GM08714 (cell line): ENCODE measurements at regions not wholly inside any gene's neighbourhood (a gene's known extent, or its start where the extent isn't known, plus 50 kb on each side); places are given as distances from the start of the nearest gene placed in this dataset.
"Not testable (repeated sequence)": the region's sequence is repeated elsewhere in the genome, so short reads cannot be mapped to it uniquely, and the experiment has no call there.

Source experiments
- H3K4me3 ChIP-seq: fragments of 200-500 bp; sonication (Bioruptor generic); 2 replicates; pipeline ENCODE4 v1.5.1; 2014; ENCODE audit warnings: mild to moderate bottlenecking, low read length, inconsistent platforms
- ZNF274 ChIP-seq: IDR thresholded peaks from 2 replicates; pipeline ENCODE4 v1.6.1; 2012; ENCODE audit warnings: mild to moderate bottlenecking, low read depth, low read length

DNA sequence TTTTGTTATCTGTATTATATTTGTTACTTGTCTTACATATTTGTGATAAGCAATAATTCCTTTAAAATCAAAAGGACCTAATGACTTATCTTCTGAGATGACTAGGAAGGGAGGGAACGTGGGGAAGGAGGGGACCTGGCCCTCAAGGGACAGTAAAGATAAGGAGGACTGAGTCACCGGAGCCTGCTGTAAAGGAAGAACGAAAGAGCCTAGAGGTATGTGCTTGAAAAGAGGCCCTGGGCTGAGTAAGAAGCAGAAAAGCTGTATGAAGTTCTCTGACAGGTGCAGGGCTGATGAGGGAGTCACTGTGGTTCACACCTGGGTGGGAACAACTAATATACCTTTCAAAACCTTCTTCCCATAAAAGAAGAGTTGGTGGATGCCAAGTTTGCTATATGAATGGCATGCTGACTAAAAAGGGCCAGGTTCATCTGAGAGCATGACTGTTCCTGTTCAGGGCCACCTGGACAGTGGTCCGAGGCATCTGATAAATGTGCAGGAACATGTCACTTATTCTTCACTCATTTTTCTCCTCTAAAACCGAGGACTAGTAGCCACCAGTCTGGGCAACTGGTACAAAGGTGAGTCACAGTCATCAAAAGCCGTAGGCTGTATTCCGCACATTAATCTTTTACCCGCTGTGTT is 111.3 kb downstream of the TNFAIP3 start:
- TF ChIP-seq ZNF274 = no peak

DNA sequence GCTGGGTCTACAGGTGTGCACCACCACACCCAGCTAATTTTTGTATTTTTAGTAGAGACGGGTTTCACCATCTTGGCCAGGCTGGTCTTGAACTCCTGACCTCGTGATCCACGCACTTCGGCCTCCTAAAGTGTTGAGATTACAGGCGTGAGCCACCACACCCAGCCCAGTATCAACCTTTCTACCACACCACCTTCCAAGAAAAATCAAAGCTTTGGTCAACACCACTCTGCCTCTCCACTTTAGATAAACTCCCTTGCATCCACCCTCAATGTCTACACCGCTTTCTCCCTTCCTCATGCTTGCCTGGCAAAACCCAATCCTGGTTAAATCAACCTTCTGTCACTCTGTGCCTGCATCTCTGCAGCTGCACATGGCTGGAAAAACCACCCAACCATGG is 112.2 kb downstream of the TNFAIP3 start:
- H3K4me3 ChIP-seq = not testable (repeated sequence)

More for the DNA sequence above, 111.3 kb downstream of the TNFAIP3 start:
- no peak overlapping the region for H3K4me3 ChIP-seq

DNA sequence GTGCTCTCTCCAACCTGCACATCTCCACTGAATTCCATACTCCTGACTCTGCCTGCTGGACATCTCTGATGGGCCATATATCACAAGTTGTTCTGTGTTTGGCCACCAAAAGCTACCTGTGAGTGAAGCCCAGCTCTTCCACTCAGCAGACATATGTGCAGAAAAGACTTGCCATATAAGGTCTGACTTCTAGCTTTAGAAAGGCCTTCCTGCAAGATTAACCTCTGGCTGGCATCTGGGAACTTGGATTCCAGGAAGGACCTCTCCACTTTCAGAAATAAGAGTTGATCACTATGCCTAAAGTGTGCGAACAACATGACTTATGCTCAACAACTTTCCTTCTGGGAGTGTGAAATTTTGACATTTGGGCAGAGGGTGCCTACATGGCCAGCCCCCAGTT is 113.7 kb downstream of the TNFAIP3 start:
- TF ChIP-seq ZNF274 = no peak
- no peak overlapping the region for H3K4me3 ChIP-seq

DNA sequence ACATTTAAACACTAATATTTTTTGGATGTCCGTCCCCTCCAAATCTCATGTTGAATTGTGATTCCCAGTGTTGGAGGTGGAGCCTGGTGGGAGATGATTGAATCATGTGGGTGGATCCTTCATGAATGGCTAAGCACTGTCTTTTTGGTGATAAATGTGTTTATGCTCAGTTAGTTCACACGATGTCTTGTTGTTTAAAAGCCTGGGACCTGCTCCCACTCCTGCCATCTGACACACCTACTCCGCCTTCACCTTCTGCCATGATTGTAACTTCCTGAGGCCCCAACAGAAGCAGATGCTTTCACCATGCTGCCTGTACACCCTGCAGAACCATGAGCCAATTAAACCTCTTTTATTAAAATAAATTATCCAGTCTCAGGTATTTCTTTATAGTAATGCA is 114.7 kb downstream of the TNFAIP3 start:
- H3K4me3 ChIP-seq = no peak overlapping the region
- TF ChIP-seq ZNF274 = no peak

DNA sequence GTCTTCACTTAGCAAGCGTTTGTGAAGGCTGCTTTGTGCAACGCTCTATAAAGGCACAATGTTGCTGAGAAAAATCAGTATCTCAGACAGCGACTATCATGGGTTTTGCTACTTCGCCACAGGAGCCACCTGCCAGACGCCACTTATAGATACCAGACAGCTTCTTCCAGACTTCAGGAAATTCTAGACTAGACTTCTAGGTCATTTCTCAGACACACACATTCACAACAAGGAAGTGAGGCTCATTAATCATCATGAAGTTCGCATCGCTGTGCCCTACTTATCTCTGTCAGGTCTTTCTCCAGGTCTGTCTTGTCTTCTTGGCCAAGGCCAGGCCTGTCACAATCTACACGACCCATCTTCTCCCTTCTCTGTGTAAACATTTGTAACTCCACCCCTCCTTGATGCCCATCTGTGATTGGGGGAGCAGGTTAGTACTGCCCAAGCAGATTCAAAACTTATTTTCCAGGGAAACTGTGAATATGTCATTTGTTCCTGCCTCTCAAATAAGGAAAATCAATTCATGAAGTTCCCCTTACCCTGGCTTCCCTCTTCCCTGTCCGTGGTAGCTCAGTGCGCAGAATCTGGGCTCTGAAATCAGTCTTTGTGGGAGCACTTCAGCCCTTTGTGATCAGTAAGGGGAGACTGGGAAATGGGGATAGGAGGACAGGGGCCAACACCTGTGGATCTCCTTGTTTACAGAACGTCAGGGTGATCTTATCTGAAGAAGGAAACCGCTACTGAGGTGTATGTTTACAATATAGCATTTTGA is 115.5 kb downstream of the TNFAIP3 start:
- H3K4me3 ChIP-seq = no peak overlapping the region
- TF ChIP-seq ZNF274 = no peak

DNA sequence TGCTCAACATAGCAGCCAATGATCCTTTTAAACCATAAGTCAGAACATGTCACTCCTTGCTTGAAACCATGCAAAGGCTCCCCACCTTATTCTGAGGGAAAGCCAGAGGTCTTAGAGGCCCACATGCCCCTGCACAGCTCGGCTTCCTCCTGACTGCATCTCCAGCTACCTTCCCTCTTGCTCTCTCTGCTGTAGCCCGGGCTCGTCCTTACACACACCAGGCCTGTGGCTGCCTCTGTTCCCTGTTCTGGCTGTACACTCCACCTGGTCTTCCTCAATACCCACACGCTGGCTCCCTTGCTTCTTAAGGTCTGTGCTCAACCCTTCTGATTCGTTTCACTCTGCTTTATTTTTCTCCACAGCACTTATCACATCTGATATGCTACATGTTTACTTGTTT is 116.2 kb downstream of the TNFAIP3 start:
- H3K4me3 ChIP-seq = no peak overlapping the region
- TF ChIP-seq ZNF274 = no peak

DNA sequence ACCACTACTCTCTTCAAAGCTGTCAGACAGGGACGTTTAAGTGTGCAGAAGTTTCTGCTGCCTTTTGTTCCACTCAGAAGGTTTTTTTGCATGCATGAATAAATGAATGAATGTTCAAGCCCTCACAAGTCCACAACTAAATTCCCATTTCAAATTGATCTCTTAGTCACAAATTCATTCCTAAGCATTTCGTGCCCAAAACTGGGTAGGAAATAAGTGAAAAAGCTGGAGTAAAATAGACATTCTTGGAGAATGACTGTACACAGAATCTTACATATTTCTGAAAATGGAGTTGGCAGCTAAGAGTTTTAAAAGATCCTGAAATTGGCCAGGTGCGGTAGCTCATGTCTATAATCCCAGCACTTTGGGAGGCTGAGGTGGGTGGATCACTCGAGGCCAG is 117.6 kb downstream of the PERP start:
- no peak for TF ChIP-seq ZNF274

DNA sequence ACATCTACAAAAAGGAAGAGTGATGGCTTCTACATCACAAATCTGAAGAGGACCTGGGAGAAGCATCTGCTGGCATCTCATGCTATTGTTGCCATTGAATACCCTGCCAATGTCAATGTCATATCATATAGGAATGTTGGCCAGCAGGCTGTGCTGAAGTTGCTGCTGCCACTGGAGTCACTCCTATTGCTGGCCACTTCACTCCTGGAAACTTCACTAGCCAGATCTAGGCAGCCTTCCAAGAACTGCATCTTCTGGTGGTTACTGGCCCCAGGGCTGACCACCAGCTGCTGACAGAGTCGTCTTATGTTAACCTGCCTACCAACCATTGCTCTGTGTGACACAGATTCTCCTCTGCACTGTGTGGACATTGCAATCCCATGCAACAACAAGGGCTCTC is 111.8 kb downstream of the PERP start:
- TF ChIP-seq ZNF274 = no peak
- no peak overlapping the region for H3K4me3 ChIP-seq

More for the DNA sequence above, 117.6 kb downstream of the PERP start:
- H3K4me3 ChIP-seq = no peak overlapping the region

DNA sequence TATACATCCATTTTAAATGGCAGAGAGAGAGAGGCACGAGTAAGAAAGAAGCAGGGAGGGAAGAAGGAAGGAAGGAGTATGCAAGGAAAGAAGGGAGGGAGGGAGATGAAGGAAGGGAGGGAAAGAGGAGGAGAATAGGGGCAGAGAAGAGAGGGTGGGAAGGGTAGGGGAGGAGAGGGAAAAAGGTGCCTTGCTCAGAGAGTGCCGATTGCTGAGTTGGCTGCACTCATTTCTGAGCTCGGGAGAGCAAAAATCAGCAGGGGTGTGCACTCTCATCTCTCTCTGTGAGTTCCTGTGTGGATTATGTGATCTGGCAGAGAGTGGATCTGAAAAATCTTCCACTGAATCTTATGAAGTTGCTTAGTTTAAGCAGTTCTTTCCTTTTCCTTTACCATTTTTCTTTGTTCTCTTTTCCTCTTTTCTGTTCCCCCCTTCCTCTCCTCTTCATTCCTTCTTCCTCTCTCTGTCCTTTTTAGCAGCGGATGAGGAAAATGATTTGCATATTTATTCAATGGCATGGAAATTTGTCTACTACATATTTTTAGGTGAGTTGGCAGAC is 108.7 kb downstream of the PERP start:
- H3K4me3 ChIP-seq = no peak overlapping the region
- TF ChIP-seq ZNF274 = no peak

DNA sequence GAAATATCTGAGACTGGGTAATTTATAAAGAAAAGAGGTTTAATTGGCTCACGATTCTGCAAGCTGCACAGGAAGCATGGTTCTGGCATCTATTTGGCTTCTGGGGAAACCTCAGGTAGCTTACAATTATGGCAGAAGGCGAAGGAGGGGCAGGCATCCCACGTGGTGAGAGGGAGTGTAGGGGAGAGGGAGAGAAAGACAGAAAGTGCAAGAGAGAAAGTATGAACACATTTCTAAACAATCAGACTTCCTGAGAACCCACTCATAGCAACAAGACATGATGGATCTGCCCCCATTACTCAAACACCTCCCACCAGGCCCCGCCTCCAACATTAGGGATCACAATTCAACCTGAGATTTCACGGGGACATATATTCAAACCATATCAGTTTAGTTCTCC is 107.4 kb downstream of the PERP start:
- H3K4me3 ChIP-seq = no peak overlapping the region
- TF ChIP-seq ZNF274 = no peak

DNA sequence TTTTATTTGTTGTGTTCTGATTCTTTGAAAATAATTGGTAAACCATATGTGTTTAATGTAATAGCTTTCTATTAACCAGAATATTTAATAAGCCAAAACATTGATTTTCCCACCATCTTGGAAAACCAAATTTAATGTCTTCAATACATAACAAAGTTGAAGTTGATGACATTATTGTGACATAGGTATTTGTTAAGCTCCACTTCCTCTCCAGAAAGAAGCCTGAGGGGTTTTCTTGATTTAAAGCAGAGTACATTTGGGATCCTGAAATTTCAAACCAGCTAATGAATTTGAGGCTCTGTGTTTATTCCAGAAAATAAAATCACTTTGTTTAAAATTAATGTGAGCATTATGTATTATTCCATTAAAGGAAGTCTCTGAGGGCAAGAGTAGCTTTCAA is 106.3 kb downstream of the PERP start:
- no peak overlapping the region for H3K4me3 ChIP-seq
- TF ChIP-seq ZNF274 = no peak

DNA sequence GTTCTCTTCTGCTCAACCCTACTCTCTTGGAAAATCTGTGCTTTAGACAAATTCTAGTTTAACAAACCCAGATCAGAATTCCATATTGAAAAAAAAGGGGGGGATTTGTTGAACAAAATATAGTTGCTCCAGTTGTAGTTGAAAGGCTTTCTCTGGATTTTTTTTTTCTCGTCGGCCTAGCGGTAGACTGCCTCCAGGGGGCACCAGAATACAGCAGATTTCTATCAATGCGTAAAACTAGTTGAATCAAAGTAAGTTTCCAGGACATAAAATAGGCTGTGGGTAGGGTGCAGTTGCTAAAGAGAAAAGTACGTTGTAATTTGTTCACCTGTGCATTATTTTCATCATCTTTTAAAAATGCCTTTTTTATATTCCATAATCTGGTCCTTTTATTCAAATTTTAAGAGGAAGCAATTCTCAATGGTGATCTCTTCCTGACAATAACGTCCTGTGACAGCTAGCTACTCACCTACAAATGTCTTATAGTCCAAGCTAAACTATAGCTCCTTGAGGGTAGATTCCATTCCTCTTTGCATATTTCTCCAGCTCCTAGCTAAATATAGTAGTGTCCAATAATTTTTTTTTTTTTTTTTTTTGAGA is 105.4 kb downstream of the PERP start:
- TF ChIP-seq ZNF274 = no peak
- H3K4me3 ChIP-seq = no peak overlapping the region

DNA sequence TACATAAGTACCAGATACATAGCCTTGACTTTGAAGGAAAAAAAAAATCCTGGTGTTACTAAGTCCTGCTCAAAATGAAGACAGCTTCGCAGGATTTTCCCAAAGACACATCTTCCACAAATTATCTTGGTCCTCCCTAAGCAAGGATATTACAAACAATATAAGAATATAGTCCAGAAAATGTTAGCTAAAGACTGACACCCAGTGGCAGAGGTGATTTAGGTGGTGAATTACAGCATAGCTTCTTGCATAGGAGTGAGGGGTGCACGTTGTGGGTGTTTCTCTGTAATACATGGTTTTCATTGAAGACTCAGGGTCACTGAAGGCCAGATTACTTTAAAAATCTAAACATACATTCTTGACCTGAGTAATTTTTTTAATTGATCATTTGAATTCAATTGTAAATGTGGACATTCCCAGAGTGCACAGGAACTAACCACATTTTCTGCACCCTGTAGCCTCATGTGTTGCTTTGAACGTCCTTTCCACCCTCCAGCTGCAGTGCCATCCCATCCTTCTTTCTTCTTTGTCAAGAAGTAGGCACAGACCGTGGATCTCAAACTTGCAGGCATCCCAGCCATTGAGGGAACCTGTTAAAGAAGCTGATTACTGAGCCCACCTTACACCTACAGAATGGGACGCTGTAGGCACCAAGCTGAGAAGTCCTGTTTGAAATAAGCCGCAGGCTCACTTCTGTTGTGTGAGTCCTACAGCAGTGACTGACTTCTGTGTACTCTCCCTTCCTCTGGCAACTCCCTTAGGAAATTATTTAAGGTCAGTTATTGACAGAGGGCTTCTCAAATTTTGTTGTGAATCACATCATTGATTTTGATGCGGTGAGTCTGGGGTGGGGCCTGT is 102.6 kb downstream of the PERP start:
- no peak overlapping the region for H3K4me3 ChIP-seq
- TF ChIP-seq ZNF274 = no peak

DNA sequence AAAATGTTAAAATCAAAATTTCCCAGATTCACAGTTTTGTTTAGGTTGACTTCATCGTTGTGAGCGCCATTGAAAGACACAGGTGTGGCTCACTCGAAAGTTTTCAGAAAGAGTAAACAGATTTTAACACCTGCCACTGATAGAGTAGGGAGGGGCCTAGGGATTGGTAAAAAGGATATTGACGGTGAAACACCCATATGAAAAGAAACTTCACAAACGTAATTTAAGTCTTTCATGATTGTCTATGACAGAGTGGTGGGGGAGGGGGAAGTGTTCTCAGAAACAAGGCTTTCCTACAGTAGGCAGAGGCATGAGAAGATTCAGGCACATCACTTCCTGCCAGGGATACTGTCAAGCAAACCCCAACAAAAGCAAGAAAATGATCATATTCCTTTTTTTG is 101.4 kb downstream of the PERP start:
- no peak for TF ChIP-seq ZNF274
- no peak overlapping the region for H3K4me3 ChIP-seq
